ENCODE measurements at regions not wholly inside any gene's neighbourhood (a gene's known extent, or its start where the extent isn't known, plus 50 kb on each side); places are given as distances from the start of the nearest gene placed in this dataset.

- no peak for DNase-seq (ENCODE audit: low read depth in 4 of 4, low spot score in 2 of 4)
These were observed 94.6 kb upstream of the FAM47C start for GRCh38 chrX:36913551-36913950.

- no peak for DNase-seq (ENCODE audit: low read depth in 4 of 4, low spot score in 2 of 4)
These were observed 91.2 kb upstream of the FAM47C start for GRCh38 chrX:36916941-36917340.

DNA sequence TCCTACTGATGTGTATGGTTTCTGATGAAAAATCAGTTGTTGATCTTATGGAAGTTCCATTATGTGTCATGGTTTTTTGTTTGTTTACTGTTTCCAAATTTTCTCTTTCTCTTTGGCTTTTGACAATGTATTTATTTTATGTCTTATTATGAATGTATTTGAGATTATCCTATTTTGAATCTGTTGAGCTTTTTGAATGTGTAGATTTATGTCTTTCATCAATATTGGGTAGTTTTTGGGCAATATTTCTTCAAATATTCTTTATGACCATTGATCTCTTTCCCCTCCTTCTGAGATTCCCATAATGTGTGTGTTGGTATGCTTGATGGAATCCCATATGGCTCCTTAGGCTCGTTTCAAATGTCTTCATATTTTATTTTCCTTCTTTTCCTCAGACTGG, 80.5 kb upstream of the FAM47C start:
- no peak for DNase-seq (ENCODE audit: low read depth in 4 of 4, low spot score in 2 of 4)

DNA sequence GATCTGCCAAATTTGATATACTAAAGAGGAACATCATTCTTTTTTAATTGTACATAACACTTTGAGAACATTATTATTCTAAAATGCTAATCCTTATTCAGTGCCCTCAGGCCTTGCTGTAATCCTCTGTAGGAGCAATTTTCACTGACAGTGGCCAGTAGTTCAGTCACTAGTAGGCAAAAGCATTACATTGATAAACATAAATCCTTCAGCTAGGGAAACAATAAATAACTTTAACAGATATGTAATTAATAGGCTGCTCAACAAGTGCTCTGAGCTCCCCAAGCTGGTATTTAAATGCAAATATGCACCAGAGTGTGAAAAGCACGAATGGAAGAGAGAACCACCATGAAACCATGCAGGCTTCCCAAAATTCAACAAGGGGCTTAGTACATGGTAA, 77.7 kb upstream of the FAM47C start:
- no peak for DNase-seq (ENCODE audit: low read depth in 4 of 4, low spot score in 2 of 4)

GRCh38 chrX:36947214-36947613, 61.0 kb upstream of the FAM47C start:
- no peak for DNase-seq (ENCODE audit: low read depth in 4 of 4, low spot score in 2 of 4)

DNA sequence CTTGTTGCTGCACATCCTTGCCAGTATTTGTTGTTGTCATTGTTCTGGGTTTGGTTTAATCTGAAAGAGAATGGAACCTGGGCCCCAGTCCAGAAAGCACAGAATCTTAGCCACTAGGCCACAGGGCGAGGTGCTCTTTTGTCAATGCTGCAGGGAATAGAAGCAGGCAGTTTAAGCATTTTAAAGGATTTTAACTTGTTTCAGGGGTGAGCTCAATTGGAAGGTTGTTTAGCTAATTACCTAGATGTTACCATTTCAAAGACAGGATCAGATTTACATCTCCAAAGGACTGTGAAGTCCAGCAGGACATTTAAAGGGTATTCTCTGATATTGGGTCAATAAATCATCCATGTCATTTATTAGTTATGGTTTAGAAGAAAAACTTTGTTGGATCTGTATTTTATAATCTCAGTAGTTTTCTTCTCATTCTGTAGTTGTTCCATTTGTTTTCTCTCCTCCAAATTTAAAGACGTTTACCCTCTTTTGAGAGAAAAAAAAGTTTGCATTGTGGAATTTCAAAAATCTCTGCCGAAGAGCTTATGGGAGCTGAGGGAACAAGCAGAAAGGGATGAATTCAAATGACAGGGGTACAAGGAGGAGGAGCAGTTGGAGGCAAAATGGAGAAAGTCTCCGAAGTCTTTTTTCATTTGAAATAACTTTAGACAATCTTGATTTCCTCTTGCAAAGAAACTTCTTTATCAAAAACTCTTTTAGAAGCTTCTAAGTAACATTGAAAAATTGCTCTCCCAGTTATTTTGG, 57.5 kb upstream of the FAM47C start:
- no peak for DNase-seq (ENCODE audit: low read depth in 4 of 4, low spot score in 2 of 4)

- no peak for DNase-seq (ENCODE audit: low read depth in 4 of 4, low spot score in 2 of 4)
These were observed 50.5 kb upstream of the FAM47C start for GRCh38 chrX:36957425-36958328.
